ENCODE measurements at regions not wholly inside any gene's neighbourhood (a gene's known extent, or its start where the extent isn't known, plus 50 kb on each side); places are given as distances from the start of the nearest gene placed in this dataset.

- H3K4me1 ChIP-seq (ENCODE audit: low read depth), result peaks cover 6% of the 10 kb centered on the region
- H3K36me3 ChIP-seq (ENCODE audit: low read depth), result no peaks in the 10 kb centered on the region
- ATAC-seq, result no peak
- H3K9me3 ChIP-seq, result no peaks in the 10 kb centered on the region
- no peak for DNase-seq
- TF ChIP-seq CTCF (IDR thresholded peaks at IDR 0.05), result no peak
- H3K4me3 ChIP-seq, result no peak overlapping the region
- intact Hi-C loops (cut with DNase I, micrococcal nuclease), result no loop called here
These were observed 109.3 kb upstream of the BMP2K start for GRCh38 chr4:78666830-78667258.

GRCh38 chr4:78667325-78667724 lies 108.8 kb upstream of the BMP2K start:
- no peak for TF ChIP-seq CTCF (IDR thresholded peaks at IDR 0.05)

GRCh38 chr4:78667764-78668163 lies 108.4 kb upstream of the BMP2K start:
- no peaks in the 10 kb centered on the region for H3K9me3 ChIP-seq
- H3K36me3 ChIP-seq (ENCODE audit: low read depth), result no peaks in the 10 kb centered on the region
- no peak overlapping the region for H3K4me3 ChIP-seq
- intact Hi-C loops (cut with DNase I, micrococcal nuclease), result no loop called here
- DNase-seq (no peak), ATAC-seq (peak; percentile 43)
- no peak for TF ChIP-seq CTCF (IDR thresholded peaks at IDR 0.05)
- H3K4me1 ChIP-seq (ENCODE audit: low read depth), result no peaks in the 10 kb centered on the region

More at GRCh38 chr4:78667325-78667724, 108.8 kb upstream of the BMP2K start:
- Histone ChIP-seq H3K36me3 (ENCODE audit: low read depth) (no peaks in the 10 kb centered on the region), H3K9me3 (no peaks in the 10 kb centered on the region), H3K4me3 (no peak overlapping the region), H3K4me1 (ENCODE audit: low read depth) (peaks cover 2% of the 10 kb centered on the region)
- DNase-seq (no peak), ATAC-seq (no peak)
- intact Hi-C loops (cut with DNase I, micrococcal nuclease), result no loop called here

- intact Hi-C loops (cut with DNase I, micrococcal nuclease), result no loop called here
- no peak for DNase-seq
- ATAC-seq, result no peak
- Histone ChIP-seq H3K4me1 (ENCODE audit: low read depth) (no peaks in the 10 kb centered on the region), H3K36me3 (ENCODE audit: low read depth) (no peaks in the 10 kb centered on the region), H3K9me3 (no peaks in the 10 kb centered on the region), H3K4me3 (no peak overlapping the region)
- no peak for TF ChIP-seq CTCF (IDR thresholded peaks at IDR 0.05)
These were observed 106.7 kb upstream of the BMP2K start for GRCh38 chr4:78669453-78669852.

- Histone ChIP-seq H3K4me1 (ENCODE audit: low read depth) (no peaks in the 10 kb centered on the region), H3K4me3 (no peak overlapping the region), H3K36me3 (ENCODE audit: low read depth) (no peaks in the 10 kb centered on the region), H3K9me3 (no peaks in the 10 kb centered on the region)
- DNase-seq (no peak), ATAC-seq (no peak)
- intact Hi-C loops (cut with DNase I, micrococcal nuclease), result no loop called here
- TF ChIP-seq CTCF (IDR thresholded peaks at IDR 0.05), result no peak
These were observed 104.0 kb upstream of the BMP2K start for GRCh38 chr4:78671903-78672815.
